Astrocyte (in vitro differentiated cells and primary cell): ENCODE measurements at regions not wholly inside any gene's neighbourhood (a gene's known extent, or its start where the extent isn't known, plus 50 kb on each side); places are given as distances from the start of the nearest gene placed in this dataset.
"Not testable (repeated sequence)": the region's sequence is repeated elsewhere in the genome, so short reads cannot be mapped to it uniquely, and the experiment has no call there.

Experiments used
- EZH2 ChIP-seq: IDR thresholded peaks from 2 replicates; pipeline ENCODE4 v1.6.1; 2012; ENCODE audit warnings: mild to moderate bottlenecking, low read length, inconsistent platforms; ENCODE audit not compliant: insufficient read depth
- TF ChIP-seq, protein P1 (sequence below): IDR thresholded peaks from 2 replicates; pipeline ENCODE4 v1.5.1; 2011; ENCODE audit warnings: low read depth, mild to moderate bottlenecking, inconsistent platforms, low read length, moderate library complexity; ENCODE audit not compliant: insufficient read depth

DNA sequence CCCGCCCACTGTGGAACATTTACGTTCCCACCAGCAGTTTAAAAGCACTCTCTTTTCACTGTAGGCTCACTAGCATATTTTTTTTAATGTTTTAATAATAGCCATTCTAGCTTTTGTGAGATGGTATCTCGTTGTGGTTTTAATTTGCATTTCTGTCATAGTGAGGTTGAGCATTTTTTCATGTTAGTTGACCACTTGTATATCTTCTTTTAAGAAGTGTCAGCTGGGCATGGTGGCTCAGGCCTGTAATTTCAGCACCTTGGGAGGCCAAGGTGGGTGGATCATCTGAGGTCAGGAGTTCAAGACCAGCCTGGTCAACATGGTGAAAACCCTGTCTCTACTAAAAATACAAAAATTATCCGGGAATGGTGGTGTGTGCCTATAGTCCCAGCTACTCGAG is 781.7 kb upstream of the SLIT2 start:
- TF ChIP-seq, protein P1, sequence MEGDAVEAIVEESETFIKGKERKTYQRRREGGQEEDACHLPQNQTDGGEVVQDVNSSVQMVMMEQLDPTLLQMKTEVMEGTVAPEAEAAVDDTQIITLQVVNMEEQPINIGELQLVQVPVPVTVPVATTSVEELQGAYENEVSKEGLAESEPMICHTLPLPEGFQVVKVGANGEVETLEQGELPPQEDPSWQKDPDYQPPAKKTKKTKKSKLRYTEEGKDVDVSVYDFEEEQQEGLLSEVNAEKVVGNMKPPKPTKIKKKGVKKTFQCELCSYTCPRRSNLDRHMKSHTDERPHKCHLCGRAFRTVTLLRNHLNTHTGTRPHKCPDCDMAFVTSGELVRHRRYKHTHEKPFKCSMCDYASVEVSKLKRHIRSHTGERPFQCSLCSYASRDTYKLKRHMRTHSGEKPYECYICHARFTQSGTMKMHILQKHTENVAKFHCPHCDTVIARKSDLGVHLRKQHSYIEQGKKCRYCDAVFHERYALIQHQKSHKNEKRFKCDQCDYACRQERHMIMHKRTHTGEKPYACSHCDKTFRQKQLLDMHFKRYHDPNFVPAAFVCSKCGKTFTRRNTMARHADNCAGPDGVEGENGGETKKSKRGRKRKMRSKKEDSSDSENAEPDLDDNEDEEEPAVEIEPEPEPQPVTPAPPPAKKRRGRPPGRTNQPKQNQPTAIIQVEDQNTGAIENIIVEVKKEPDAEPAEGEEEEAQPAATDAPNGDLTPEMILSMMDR: not testable (repeated sequence)
- not testable (repeated sequence) for TF ChIP-seq EZH2
